ENCODE measurements at regions not wholly inside any gene's neighbourhood (a gene's known extent, or its start where the extent isn't known, plus 50 kb on each side); places are given as distances from the start of the nearest gene placed in this dataset.

GRCh38 chr9:86825299-86825698, 122.0 kb downstream of the GAS1 start:
- peaks cover 0 to 11% (median 5%) of the 10 kb centered on the region in 7 donors for H3K9me3 Mint-ChIP-seq
- TF ChIP-seq CTCF (IDR thresholded peaks at IDR 0.05): no peak

GRCh38 chr9:86822006-86822801, 125.1 kb downstream of the GAS1 start:
- Histone ChIP-seq H3K27me3 (ENCODE audit: control insufficient read depth in 2 of 2, insufficient read depth in 2 of 2, low read length in 2 of 2) (no peaks in the 10 kb centered on the region), H4K20me1 (ENCODE audit: insufficient read depth, low read length) (no peaks in the 10 kb centered on the region), H2AFZ (ENCODE audit: insufficient read depth, low read depth, low read length, poor library complexity, severe bottlenecking) (no peak overlapping the region), H3K4me2 (replicated peaks; ENCODE audit: extremely low read depth, low read length, poor library complexity, severe bottlenecking) (no peak overlapping the region), H3K9me3 (replicated peaks in 1 of 2; ENCODE audit: control insufficient read depth in 1 of 2, insufficient read depth in 1 of 2, low read length in 2 of 2) (peaks cover 13 to 18% of the 10 kb centered on the region in 2 donors), H3K79me2 (ENCODE audit: insufficient read depth, low read length) (no peaks in the 10 kb centered on the region), H3K27ac (ENCODE audit: low read depth in 1 of 2, low read length in 2 of 2) (no peak overlapping the region), H3K4me3 (replicated peaks in 1 of 3; ENCODE audit: low read depth in 2 of 3, low read length in 3 of 3) (no peak overlapping the region), H3K4me1 (ENCODE audit: control insufficient read depth in 1 of 2, insufficient read depth in 2 of 2, low read length in 2 of 2) (no peaks in the 10 kb centered on the region), H3K9ac (ENCODE audit: insufficient read depth, low read length, poor library complexity, severe bottlenecking) (no peak overlapping the region), H3K36me3 (replicated peaks in 1 of 2; ENCODE audit: control insufficient read depth in 1 of 2, insufficient read depth in 2 of 2, low read length in 2 of 2) (no peaks in the 10 kb centered on the region)
- H3K4me1 Mint-ChIP-seq: no peaks in the 10 kb centered on the region
- no peak overlapping the region for H3K27ac Mint-ChIP-seq
- no peak overlapping the region for H3K4me3 Mint-ChIP-seq
- H3K27me3 Mint-ChIP-seq (ENCODE audit: low read depth in 3 of 3): peaks cover 3 to 9% (median 5%) of the 10 kb centered on the region in 3 donors
- no peak for DNase-seq
- TF ChIP-seq CTCF (IDR thresholded peaks at IDR 0.05): no peak
- 51% methylated on average over 4 of the region's 6 CpGs for WGBS (ENCODE audit: insufficient coverage)
- intact Hi-C loops (cut with micrococcal nuclease): no loop called here
- H3K36me3 Mint-ChIP-seq: no peaks in the 10 kb centered on the region
- peaks cover 11 to 23% (median 18%) of the 10 kb centered on the region in 7 donors for H3K9me3 Mint-ChIP-seq

More at GRCh38 chr9:86825299-86825698, 122.0 kb downstream of the GAS1 start:
- no peak for DNase-seq
- Histone ChIP-seq H2AFZ (ENCODE audit: insufficient read depth, low read depth, low read length, poor library complexity, severe bottlenecking) (no peak overlapping the region), H3K4me2 (replicated peaks; ENCODE audit: extremely low read depth, low read length, poor library complexity, severe bottlenecking) (no peak overlapping the region), H3K4me1 (ENCODE audit: control insufficient read depth in 1 of 2, insufficient read depth in 2 of 2, low read length in 2 of 2) (no peaks in the 10 kb centered on the region), H3K9ac (ENCODE audit: insufficient read depth, low read length, poor library complexity, severe bottlenecking) (no peak overlapping the region), H3K79me2 (ENCODE audit: insufficient read depth, low read length) (no peaks in the 10 kb centered on the region), H3K36me3 (replicated peaks in 1 of 2; ENCODE audit: control insufficient read depth in 1 of 2, insufficient read depth in 2 of 2, low read length in 2 of 2) (no peaks in the 10 kb centered on the region), H3K27me3 (ENCODE audit: control insufficient read depth in 2 of 2, insufficient read depth in 2 of 2, low read length in 2 of 2) (no peaks in the 10 kb centered on the region), H4K20me1 (ENCODE audit: insufficient read depth, low read length) (no peaks in the 10 kb centered on the region), H3K4me3 (replicated peaks in 1 of 3; ENCODE audit: low read depth in 2 of 3, low read length in 3 of 3) (no peak overlapping the region), H3K27ac (ENCODE audit: low read depth in 1 of 2, low read length in 2 of 2) (no peak overlapping the region), H3K9me3 (replicated peaks in 1 of 2; ENCODE audit: control insufficient read depth in 1 of 2, insufficient read depth in 1 of 2, low read length in 2 of 2) (peaks cover 0 to 3% of the 10 kb centered on the region in 2 donors)
- Mint-ChIP-seq H3K27me3 (ENCODE audit: low read depth in 3 of 3) (peaks cover 3 to 9% (median 5%) of the 10 kb centered on the region in 3 donors), H3K27ac (no peak overlapping the region), H3K4me3 (no peak overlapping the region), H3K4me1 (peaks cover 4% of the 10 kb centered on the region), H3K36me3 (no peaks in the 10 kb centered on the region)
- intact Hi-C loops (cut with micrococcal nuclease): no loop called here
- WGBS (ENCODE audit: insufficient coverage): no CpG with 5 or more reads among the region's 2 CpGs

Measured in CD14-positive monocyte (primary cell).